K562 (cell line): ENCODE measurements at regions not wholly inside any gene's neighbourhood (a gene's known extent, or its start where the extent isn't known, plus 50 kb on each side); places are given as distances from the start of the nearest gene placed in this dataset.

Experiments used
- ATAC-seq: fragments of 200-7000 bp; cut with Tn5 transposase; 3 replicates; pipeline ENCODE4 v1.9.1; 2020; ENCODE audit warnings: moderate library complexity
- BruUV-seq: library from RNA; stranded (reverse); fragments of 400-500 nt; replicated peaks from 2 replicates; lab custom pipeline; 2021; lab: Mats Ljungman, UMichigan
- CTCF ChIA-PET: fragments of 300-600 bp; formaldehyde crosslinking; extraction: SDS; loops from one replicate; lab custom pipeline; 2021; ENCODE audit warnings: low intra/inter-chr PET ratio; lab: Yijun Ruan, JAX
- POLR2A ChIA-PET: fragments of 300-600, 350-650 bp; sonication (Branson Sonifier 250); formaldehyde crosslinking; extraction: SDS; loops from one replicate; lab custom pipeline; 2021; ENCODE audit warnings: antibody characterized with exemption, inconsistent platforms; lab: Yijun Ruan, JAX
- DNase-seq, 4 experiments: peaks; one replicate each; pipeline versions ENCODE4 v3.0.0 to v3.0.0-alpha.2; 2011 to 2018; ENCODE audit warnings: low spot score in 3 of 4, mixed read lengths in 3 of 4; ENCODE audit errors: extremely low read depth in 1 of 4
- FAIRE-seq: peaks from 2 replicates; lab custom pipeline; 2011; peaks lifted over from hg19 to GRCh38; lab: Jason Lieb, UNC
- H2AFZ ChIP-seq: 2 replicates; pipeline ENCODE4 v1.6.0; 2011; ENCODE audit warnings: low read depth, low read length, control low read depth, inconsistent platforms
- H3K27ac ChIP-seq: fragments of 200-600 bp; 3 replicates; pipeline ENCODE4 v1.8.0; 2011; ENCODE audit warnings: low read depth, mild to moderate bottlenecking, control low read depth, inconsistent platforms, low read length, moderate library complexity, mixed read lengths; ENCODE audit errors: extremely low read depth
- H3K27me3 ChIP-seq, 2 experiments: fragments of 300-600 bp in 1 of 2; 2 replicates in 1 of 2; 3 replicates in 1 of 2; pipeline versions ENCODE4 v1.6.0 to v1.8.0; 2011; ENCODE audit warnings: inconsistent platforms in 2 of 2, low read length in 2 of 2, mild to moderate bottlenecking in 1 of 2, mixed read lengths in 1 of 2, moderate library complexity in 1 of 2; ENCODE audit not compliant: control insufficient read depth in 2 of 2, insufficient read depth in 2 of 2
- H3K36me3 ChIP-seq: fragments of 300-600 bp; 3 replicates; pipeline ENCODE4 v1.8.0; 2011; ENCODE audit warnings: mild to moderate bottlenecking, low read length, inconsistent platforms; ENCODE audit not compliant: control insufficient read depth, insufficient read depth
- H3K4me1 ChIP-seq, 2 experiments: fragments of 200-600 bp in 1 of 2; replicated peaks in 1 of 2; 2 replicates in 1 of 2; 3 replicates in 1 of 2; pipeline versions ENCODE4 v1.5.1 to v1.8.0; 2011; ENCODE audit warnings: inconsistent platforms in 2 of 2, low read length in 2 of 2, mild to moderate bottlenecking in 1 of 2, mixed read lengths in 1 of 2, moderate library complexity in 1 of 2; ENCODE audit not compliant: control insufficient read depth in 2 of 2, insufficient read depth in 2 of 2
- H3K4me2 ChIP-seq: 2 replicates; pipeline ENCODE4 v1.6.1; 2011; ENCODE audit warnings: low read length, control low read depth, inconsistent platforms, mixed read lengths; ENCODE audit not compliant: insufficient read depth
- H3K4me3 ChIP-seq: fragments of 200-600 bp; sonication (generic), shearing (Covaris generic); 2 replicates; pipeline ENCODE4 v1.5.1; 2016; ENCODE audit warnings: control low read depth, inconsistent platforms
- H3K79me2 ChIP-seq: fragments of 200-600 bp; 3 replicates; pipeline ENCODE4 v1.8.0; 2011; ENCODE audit warnings: low read length, inconsistent platforms; ENCODE audit not compliant: control insufficient read depth, insufficient read depth
- H3K9ac ChIP-seq, 2 experiments: 2 replicates each; pipeline versions ENCODE4 v1.6.0 to v1.6.1; 2011; ENCODE audit warnings: low read depth in 2 of 2, low read length in 2 of 2, control low read depth in 1 of 2, inconsistent platforms in 1 of 2, mild to moderate bottlenecking in 1 of 2, mixed read lengths in 1 of 2; ENCODE audit not compliant: insufficient read depth in 1 of 2
- H3K9me1 ChIP-seq: one replicate; pipeline ENCODE4 v1.6.0; 2011; ENCODE audit warnings: inconsistent platforms, mild to moderate bottlenecking, low read length, moderate library complexity; ENCODE audit not compliant: control insufficient read depth, insufficient read depth
- H3K9me3 ChIP-seq: replicated peaks from 2 replicates; pipeline ENCODE4 v1.5.1; 2011; ENCODE audit warnings: low read depth, low read length, inconsistent platforms; ENCODE audit not compliant: control insufficient read depth, insufficient read depth
- H4K20me1 ChIP-seq: replicated peaks from 2 replicates; pipeline ENCODE4 v1.6.1; 2011; ENCODE audit warnings: low read length, inconsistent platforms, mixed read lengths; ENCODE audit not compliant: control insufficient read depth, insufficient read depth
- BACH1 ChIP-seq: fragments of 200-800 bp; sonication (Bioruptor generic); IDR thresholded peaks from 2 replicates; pipeline ENCODE4 v1.6.1; 2016; ENCODE audit warnings: missing genetic modification characterization, missing compliant biosample characterization
- MLX ChIP-seq, 2 experiments: fragments of 450-650 bp in 1 of 2; sonication (generic) in 1 of 2; formaldehyde crosslinking; conservative IDR thresholded peaks; 2 replicates each; pipeline versions ENCODE4 v1.4.0 to v1.8.1; 2020 to 2022; ENCODE audit warnings: mild to moderate bottlenecking in 1 of 2, missing genetic modification reagents in 1 of 2
- ZBTB9 ChIP-seq: fragments of 450-650 bp; formaldehyde crosslinking; IDR thresholded peaks from 2 replicates; pipeline ENCODE4 v1.4.0; 2020; ENCODE audit warnings: mild to moderate bottlenecking, moderate library complexity
- WGBS: fragments of 100-300 bp; shearing (Covaris generic); methylation state at CpG from one replicate; pipeline ENCODE4 v1.1.6; 2016; ENCODE audit warnings: low coverage, mixed read lengths; ENCODE audit not compliant: insufficient coverage; ENCODE audit errors: missing lambda C conversion rate; 5-methylcytosine and 5-hydroxymethylcytosine counted together
- in situ Hi-C: fragments of 300-500 bp; cut with MboI; formaldehyde crosslinking; loops from 4 replicates; pipeline ENCODE4 v1.15.0; 2018; ENCODE audit warnings: inconsistent platforms, mixed read lengths
- intact Hi-C: fragments of 100-400 bp; cut with micrococcal nuclease; formaldehyde crosslinking; loops from 2 replicates; pipeline ENCODE4 v1.14.2; 2022

- Histone ChIP-seq H3K4me3 (no peak overlapping the region), H3K9me1 (no peaks in the 10 kb centered on the region), H3K27ac (no peak overlapping the region), H3K9me3 (no peaks in the 10 kb centered on the region), H3K9ac (no peak overlapping the region), H3K27me3 (no peaks in the 10 kb centered on the region), H4K20me1 (no peaks in the 10 kb centered on the region), H3K36me3 (no peaks in the 10 kb centered on the region), H3K79me2 (no peaks in the 10 kb centered on the region), H3K4me2 (no peak overlapping the region), H2AFZ (no peak overlapping the region), H3K4me1 (no peaks in the 10 kb centered on the region)
- WGBS: 1% methylated on average over 4 of the region's 4 CpGs
- BruUV-seq: no TSS peak
- ChIA-PET POLR2A (no interaction called here), CTCF (no interaction called here)
- DNase-seq (no peak), ATAC-seq (no peak), FAIRE-seq (no peak)
- intact Hi-C loops: no loop called here
- in situ Hi-C loops: no loop called here
- no peak for TF ChIP-seq MLX (CRISPR knock-in tag; conservative IDR thresholded peaks at IDR 0.05)
Measured at GRCh38 chr6:48417927-48418326, 306.9 kb upstream of the PTCHD4 start.

GRCh38 chr6:48412656-48413055 is 301.7 kb upstream of the PTCHD4 start:
- intact Hi-C loops (no loop called here), in situ Hi-C loops (no loop called here)
- Histone ChIP-seq H3K36me3 (no peaks in the 10 kb centered on the region), H2AFZ (no peak overlapping the region), H3K4me2 (no peak overlapping the region), H3K4me1 (no peaks in the 10 kb centered on the region), H3K27ac (no peak overlapping the region), H3K27me3 (no peaks in the 10 kb centered on the region), H4K20me1 (no peaks in the 10 kb centered on the region), H3K9ac (no peak overlapping the region), H3K4me3 (no peak overlapping the region), H3K9me1 (no peaks in the 10 kb centered on the region), H3K79me2 (no peaks in the 10 kb centered on the region), H3K9me3 (no peaks in the 10 kb centered on the region)
- ATAC-seq (no peak), DNase-seq (no peak), FAIRE-seq (no peak)
- no peak for TF ChIP-seq BACH1 (tag)
- no peak for TF ChIP-seq ZBTB9 (CRISPR knock-in tag)
- no TSS peak for BruUV-seq
- POLR2A ChIA-PET: interaction anchor here (0.6 kb wide), 1 partner anchor 832 kb away, joined by 3 read pairs; no protein-coding TSS in a partner anchor
- WGBS: 0% methylated on average over 2 of the region's 2 CpGs
- CTCF ChIA-PET: no interaction called here
